ENCODE measurements at regions not wholly inside any gene's neighbourhood (a gene's known extent, or its start where the extent isn't known, plus 50 kb on each side); places are given as distances from the start of the nearest gene placed in this dataset.

GRCh38 chr1:58310881-58311280 is 235.6 kb downstream of the OMA1 start:
- TF ChIP-seq, protein P1, sequence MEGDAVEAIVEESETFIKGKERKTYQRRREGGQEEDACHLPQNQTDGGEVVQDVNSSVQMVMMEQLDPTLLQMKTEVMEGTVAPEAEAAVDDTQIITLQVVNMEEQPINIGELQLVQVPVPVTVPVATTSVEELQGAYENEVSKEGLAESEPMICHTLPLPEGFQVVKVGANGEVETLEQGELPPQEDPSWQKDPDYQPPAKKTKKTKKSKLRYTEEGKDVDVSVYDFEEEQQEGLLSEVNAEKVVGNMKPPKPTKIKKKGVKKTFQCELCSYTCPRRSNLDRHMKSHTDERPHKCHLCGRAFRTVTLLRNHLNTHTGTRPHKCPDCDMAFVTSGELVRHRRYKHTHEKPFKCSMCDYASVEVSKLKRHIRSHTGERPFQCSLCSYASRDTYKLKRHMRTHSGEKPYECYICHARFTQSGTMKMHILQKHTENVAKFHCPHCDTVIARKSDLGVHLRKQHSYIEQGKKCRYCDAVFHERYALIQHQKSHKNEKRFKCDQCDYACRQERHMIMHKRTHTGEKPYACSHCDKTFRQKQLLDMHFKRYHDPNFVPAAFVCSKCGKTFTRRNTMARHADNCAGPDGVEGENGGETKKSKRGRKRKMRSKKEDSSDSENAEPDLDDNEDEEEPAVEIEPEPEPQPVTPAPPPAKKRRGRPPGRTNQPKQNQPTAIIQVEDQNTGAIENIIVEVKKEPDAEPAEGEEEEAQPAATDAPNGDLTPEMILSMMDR (IDR thresholded peaks at IDR 0.05; ENCODE audit: poor library complexity, severe bottlenecking) = no peak
- H3K36me3 ChIP-seq (ENCODE audit: low read depth) = no peaks in the 10 kb centered on the region
- no peak for ATAC-seq (ENCODE audit: low read depth)
- no peaks in the 10 kb centered on the region for H3K4me1 ChIP-seq (ENCODE audit: insufficient read depth, poor library complexity, severe bottlenecking)
- H3K27me3 ChIP-seq (ENCODE audit: insufficient read depth, poor library complexity, severe bottlenecking) = no peaks in the 10 kb centered on the region
- no peak overlapping the region for H3K4me3 ChIP-seq (ENCODE audit: severe bottlenecking)
- no peak for DNase-seq (ENCODE audit: low spot score)
- no peak overlapping the region for H3K27ac ChIP-seq (ENCODE audit: poor library complexity, severe bottlenecking)
- no peaks in the 10 kb centered on the region for H3K9me3 ChIP-seq (ENCODE audit: severe bottlenecking)

GRCh38 chr1:58310469-58310868 is 236.1 kb downstream of the OMA1 start:
- no peaks in the 10 kb centered on the region for H3K4me1 ChIP-seq (ENCODE audit: insufficient read depth, poor library complexity, severe bottlenecking)
- H3K27me3 ChIP-seq (ENCODE audit: insufficient read depth, poor library complexity, severe bottlenecking) = no peaks in the 10 kb centered on the region
- no peaks in the 10 kb centered on the region for H3K36me3 ChIP-seq (ENCODE audit: low read depth)
- DNase-seq (ENCODE audit: low spot score) (no peak), ATAC-seq (ENCODE audit: low read depth) (no peak)
- TF ChIP-seq, protein P1 (IDR thresholded peaks at IDR 0.05; ENCODE audit: poor library complexity, severe bottlenecking) = no peak
- H3K9me3 ChIP-seq (ENCODE audit: severe bottlenecking) = no peaks in the 10 kb centered on the region
- no peak overlapping the region for H3K27ac ChIP-seq (ENCODE audit: poor library complexity, severe bottlenecking)
- H3K4me3 ChIP-seq (ENCODE audit: severe bottlenecking) = no peak overlapping the region

DNA sequence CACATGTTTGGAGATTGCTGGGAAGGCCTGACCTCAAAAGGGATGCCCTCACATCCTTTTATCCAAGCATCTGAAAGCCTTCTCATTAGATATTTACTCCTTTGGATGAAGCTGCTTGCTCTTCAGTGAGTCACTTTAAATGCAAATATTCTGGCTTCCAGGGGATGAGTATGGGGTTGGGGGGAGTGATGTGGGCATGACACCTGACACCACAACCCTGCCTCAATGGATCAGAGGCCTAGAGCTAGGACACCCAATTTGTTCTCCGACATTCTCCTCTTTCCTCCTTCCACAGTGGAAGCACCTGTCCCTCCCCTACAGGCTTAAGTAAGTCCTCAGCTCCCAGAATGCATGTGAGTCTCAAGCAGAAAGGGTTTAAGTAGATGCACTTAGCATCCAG is 238.3 kb downstream of the OMA1 start:
- no peak overlapping the region for H3K27ac ChIP-seq (ENCODE audit: poor library complexity, severe bottlenecking)
- H3K27me3 ChIP-seq (ENCODE audit: insufficient read depth, poor library complexity, severe bottlenecking) = no peaks in the 10 kb centered on the region
- TF ChIP-seq, protein P1 (IDR thresholded peaks at IDR 0.05; ENCODE audit: poor library complexity, severe bottlenecking) = no peak
- ATAC-seq (ENCODE audit: low read depth) = no peak
- no peak for DNase-seq (ENCODE audit: low spot score)
- no peaks in the 10 kb centered on the region for H3K36me3 ChIP-seq (ENCODE audit: low read depth)
- no peaks in the 10 kb centered on the region for H3K9me3 ChIP-seq (ENCODE audit: severe bottlenecking)
- no peak overlapping the region for H3K4me3 ChIP-seq (ENCODE audit: severe bottlenecking)
- no peaks in the 10 kb centered on the region for H3K4me1 ChIP-seq (ENCODE audit: insufficient read depth, poor library complexity, severe bottlenecking)

- H3K27me3 ChIP-seq (ENCODE audit: insufficient read depth, poor library complexity, severe bottlenecking) = no peaks in the 10 kb centered on the region
- DNase-seq (ENCODE audit: low spot score) = no peak
These were observed 239.1 kb downstream of the OMA1 start for GRCh38 chr1:58307431-58307830.

DNA sequence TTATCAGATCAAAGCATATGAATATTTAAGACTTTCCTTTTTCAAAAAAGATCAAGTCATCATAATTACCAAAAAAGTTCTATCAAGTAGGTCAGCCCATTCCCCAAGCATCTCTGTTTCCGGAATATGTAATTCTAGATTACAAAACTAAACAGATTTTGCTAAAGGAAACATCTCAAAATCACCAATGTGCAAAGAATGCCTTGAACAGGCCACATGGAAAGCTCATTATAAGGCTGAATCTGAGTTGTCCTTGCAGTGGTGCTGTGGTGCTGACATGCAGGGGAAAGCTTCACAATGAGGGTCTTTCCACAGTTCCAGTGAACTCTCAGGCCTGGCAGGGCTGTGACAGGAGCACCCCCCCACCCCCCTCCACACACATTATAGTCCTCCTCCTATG is 240.9 kb downstream of the OMA1 start:
- Histone ChIP-seq H3K27ac (ENCODE audit: poor library complexity, severe bottlenecking) (no peak overlapping the region), H3K4me3 (ENCODE audit: severe bottlenecking) (no peak overlapping the region), H3K27me3 (ENCODE audit: insufficient read depth, poor library complexity, severe bottlenecking) (no peaks in the 10 kb centered on the region), H3K36me3 (ENCODE audit: low read depth) (no peaks in the 10 kb centered on the region), H3K9me3 (ENCODE audit: severe bottlenecking) (no peaks in the 10 kb centered on the region), H3K4me1 (ENCODE audit: insufficient read depth, poor library complexity, severe bottlenecking) (no peaks in the 10 kb centered on the region)
- TF ChIP-seq, protein P1 (IDR thresholded peaks at IDR 0.05; ENCODE audit: poor library complexity, severe bottlenecking) = no peak
- no peak for DNase-seq (ENCODE audit: low spot score)
- no peak for ATAC-seq (ENCODE audit: low read depth)

More at GRCh38 chr1:58307431-58307830, 239.1 kb downstream of the OMA1 start:
- H3K4me1 ChIP-seq (ENCODE audit: insufficient read depth, poor library complexity, severe bottlenecking) = no peaks in the 10 kb centered on the region
- ATAC-seq (ENCODE audit: low read depth) = no peak
- no peak overlapping the region for H3K4me3 ChIP-seq (ENCODE audit: severe bottlenecking)
- no peaks in the 10 kb centered on the region for H3K9me3 ChIP-seq (ENCODE audit: severe bottlenecking)
- H3K36me3 ChIP-seq (ENCODE audit: low read depth) = no peaks in the 10 kb centered on the region
- no peak overlapping the region for H3K27ac ChIP-seq (ENCODE audit: poor library complexity, severe bottlenecking)
- TF ChIP-seq, protein P1 (IDR thresholded peaks at IDR 0.05; ENCODE audit: poor library complexity, severe bottlenecking) = no peak
